ENCODE measurements at regions not wholly inside any gene's neighbourhood (a gene's known extent, or its start where the extent isn't known, plus 50 kb on each side); places are given as distances from the start of the nearest gene placed in this dataset.

DNA sequence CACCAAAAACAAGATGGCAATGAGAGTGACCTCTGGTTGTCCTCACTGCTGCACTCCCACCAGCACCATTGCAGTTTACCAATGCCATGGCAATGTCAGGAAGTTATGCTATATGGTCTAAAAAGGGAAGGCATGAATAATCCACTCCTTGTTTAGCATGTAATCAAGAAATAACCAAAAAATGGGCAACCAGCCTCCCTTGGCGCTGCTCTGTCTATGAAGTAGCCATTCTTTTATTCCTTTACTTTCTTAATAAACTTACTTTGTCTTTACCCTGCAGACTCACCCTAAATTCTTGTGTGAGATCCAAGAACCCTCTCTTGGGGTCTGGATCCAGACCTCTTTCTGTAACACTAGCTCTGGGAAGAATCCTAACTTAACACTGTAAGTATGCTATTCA, 127.4 kb upstream of the IFNE start:
- no peak for TF ChIP-seq HNF4A (conservative IDR thresholded peaks at IDR 0.05)
- TF ChIP-seq, protein P1, sequence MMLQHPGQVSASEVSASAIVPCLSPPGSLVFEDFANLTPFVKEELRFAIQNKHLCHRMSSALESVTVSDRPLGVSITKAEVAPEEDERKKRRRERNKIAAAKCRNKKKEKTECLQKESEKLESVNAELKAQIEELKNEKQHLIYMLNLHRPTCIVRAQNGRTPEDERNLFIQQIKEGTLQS (IDR thresholded peaks at IDR 0.05), result no peak
- no peak for TF ChIP-seq CTCF (IDR thresholded peaks at IDR 0.05; ENCODE audit: low read depth, low read length, missing input control)
- no peak for TF ChIP-seq TAF1 (conservative IDR thresholded peaks at IDR 0.05)
- no peak for TF ChIP-seq MAX (IDR thresholded peaks at IDR 0.05)
- no peak for TF ChIP-seq FOXA1 (IDR thresholded peaks at IDR 0.05)
- no peak for TF ChIP-seq ZBTB33 (IDR thresholded peaks at IDR 0.05)
- TF ChIP-seq REST (IDR thresholded peaks at IDR 0.05), result no peak
- no peak for TF ChIP-seq YY1 (IDR thresholded peaks at IDR 0.05)

All from liver (tissue), 3 donors.